ENCODE measurements at regions not wholly inside any gene's neighbourhood (a gene's known extent, or its start where the extent isn't known, plus 50 kb on each side); places are given as distances from the start of the nearest gene placed in this dataset.
"Not testable (repeated sequence)": the region's sequence is repeated elsewhere in the genome, so short reads cannot be mapped to it uniquely, and the experiment has no call there.

GRCh38 chr10:65719790-65720189 lies 1206.0 kb upstream of the LRRTM3 start:
- in situ Hi-C loops (cut with HindIII; ENCODE audit: low pct_ligation_motif_present, low pct_unique_long_range_greater_than_20kb, low sequenced_read_pairs), result no loop called here
- no peak for DNase-seq

- no peak for DNase-seq
- in situ Hi-C loops (cut with HindIII; ENCODE audit: low pct_ligation_motif_present, low pct_unique_long_range_greater_than_20kb, low sequenced_read_pairs), result no loop called here
These were observed 1204.9 kb upstream of the LRRTM3 start for GRCh38 chr10:65720901-65721300.

GRCh38 chr10:65723525-65723924 lies 1202.3 kb upstream of the LRRTM3 start:
- in situ Hi-C loops (cut with HindIII; ENCODE audit: low pct_ligation_motif_present, low pct_unique_long_range_greater_than_20kb, low sequenced_read_pairs), result no loop called here
- DNase-seq, result no peak

- in situ Hi-C loops (cut with HindIII; ENCODE audit: low pct_ligation_motif_present, low pct_unique_long_range_greater_than_20kb, low sequenced_read_pairs), result no loop called here
These were observed 1190.5 kb upstream of the LRRTM3 start for GRCh38 chr10:65735382-65735781.

GRCh38 chr10:65742906-65743305 lies 1182.9 kb upstream of the LRRTM3 start:
- in situ Hi-C loops (cut with HindIII; ENCODE audit: low pct_ligation_motif_present, low pct_unique_long_range_greater_than_20kb, low sequenced_read_pairs), result no loop called here
- no peak for DNase-seq

More at GRCh38 chr10:65735382-65735781, 1190.5 kb upstream of the LRRTM3 start:
- DNase-seq, result no peak

GRCh38 chr10:65751218-65751617 lies 1174.6 kb upstream of the LRRTM3 start:
- in situ Hi-C loops (cut with HindIII; ENCODE audit: low pct_ligation_motif_present, low pct_unique_long_range_greater_than_20kb, low sequenced_read_pairs), result no loop called here
- no peak for DNase-seq

- in situ Hi-C loops (cut with HindIII; ENCODE audit: low pct_ligation_motif_present, low pct_unique_long_range_greater_than_20kb, low sequenced_read_pairs), result no loop called here
These were observed 1173.9 kb upstream of the LRRTM3 start for GRCh38 chr10:65751896-65752295.

GRCh38 chr10:65753532-65753931 lies 1172.3 kb upstream of the LRRTM3 start:
- in situ Hi-C loops (cut with HindIII; ENCODE audit: low pct_ligation_motif_present, low pct_unique_long_range_greater_than_20kb, low sequenced_read_pairs), result no loop called here
- DNase-seq, result no peak

More at GRCh38 chr10:65751896-65752295, 1173.9 kb upstream of the LRRTM3 start:
- no peak for DNase-seq

GRCh38 chr10:65754112-65754511 lies 1171.7 kb upstream of the LRRTM3 start:
- no peak for DNase-seq
- in situ Hi-C loops (cut with HindIII; ENCODE audit: low pct_ligation_motif_present, low pct_unique_long_range_greater_than_20kb, low sequenced_read_pairs), result no loop called here

GRCh38 chr10:65762311-65762710 lies 1163.5 kb upstream of the LRRTM3 start:
- DNase-seq, result no peak
- in situ Hi-C loops (cut with HindIII; ENCODE audit: low pct_ligation_motif_present, low pct_unique_long_range_greater_than_20kb, low sequenced_read_pairs), result no loop called here

GRCh38 chr10:65765006-65765541 lies 1160.8 kb upstream of the LRRTM3 start:
- in situ Hi-C loops (cut with HindIII; ENCODE audit: low pct_ligation_motif_present, low pct_unique_long_range_greater_than_20kb, low sequenced_read_pairs), result no loop called here
- no peak for DNase-seq

- in situ Hi-C loops (cut with HindIII; ENCODE audit: low pct_ligation_motif_present, low pct_unique_long_range_greater_than_20kb, low sequenced_read_pairs), result no loop called here
These were observed 1156.0 kb upstream of the LRRTM3 start for GRCh38 chr10:65769828-65770227.

GRCh38 chr10:65778753-65779152 lies 1147.1 kb upstream of the LRRTM3 start:
- DNase-seq, result no peak
- in situ Hi-C loops (cut with HindIII; ENCODE audit: low pct_ligation_motif_present, low pct_unique_long_range_greater_than_20kb, low sequenced_read_pairs), result no loop called here

More at GRCh38 chr10:65769828-65770227, 1156.0 kb upstream of the LRRTM3 start:
- no peak for DNase-seq

- in situ Hi-C loops (cut with HindIII; ENCODE audit: low pct_ligation_motif_present, low pct_unique_long_range_greater_than_20kb, low sequenced_read_pairs), result no loop called here
These were observed 1145.9 kb upstream of the LRRTM3 start for GRCh38 chr10:65779985-65780384.

GRCh38 chr10:65786279-65786678 lies 1139.6 kb upstream of the LRRTM3 start:
- in situ Hi-C loops (cut with HindIII; ENCODE audit: low pct_ligation_motif_present, low pct_unique_long_range_greater_than_20kb, low sequenced_read_pairs), result no loop called here
- no peak for DNase-seq

More at GRCh38 chr10:65779985-65780384, 1145.9 kb upstream of the LRRTM3 start:
- DNase-seq, result no peak

- in situ Hi-C loops (cut with HindIII; ENCODE audit: low pct_ligation_motif_present, low pct_unique_long_range_greater_than_20kb, low sequenced_read_pairs), result no loop called here
These were observed 1138.3 kb upstream of the LRRTM3 start for GRCh38 chr10:65787571-65787970.

GRCh38 chr10:65788271-65788670 lies 1137.6 kb upstream of the LRRTM3 start:
- DNase-seq, result no peak
- in situ Hi-C loops (cut with HindIII; ENCODE audit: low pct_ligation_motif_present, low pct_unique_long_range_greater_than_20kb, low sequenced_read_pairs), result no loop called here

More at GRCh38 chr10:65787571-65787970, 1138.3 kb upstream of the LRRTM3 start:
- no peak for DNase-seq

GRCh38 chr10:65791979-65792378 lies 1133.9 kb upstream of the LRRTM3 start:
- no peak for DNase-seq
- in situ Hi-C loops (cut with HindIII; ENCODE audit: low pct_ligation_motif_present, low pct_unique_long_range_greater_than_20kb, low sequenced_read_pairs), result no loop called here

GRCh38 chr10:65793738-65794425 lies 1132.0 kb upstream of the LRRTM3 start:
- in situ Hi-C loops (cut with HindIII; ENCODE audit: low pct_ligation_motif_present, low pct_unique_long_range_greater_than_20kb, low sequenced_read_pairs), result no loop called here
- DNase-seq, result no peak

- DNase-seq; in situ Hi-C loops (cut with HindIII; ENCODE audit: low pct_ligation_motif_present, low pct_unique_long_range_greater_than_20kb, low sequenced_read_pairs): not testable (repeated sequence)
These were observed 1131.0 kb upstream of the LRRTM3 start for GRCh38 chr10:65794861-65795260.
